CD4-positive, alpha-beta T cell treated with Interleukin-2 at 100 ng/mL for 4 hours (primary cell): ENCODE measurements at regions not wholly inside any gene's neighbourhood (a gene's known extent, or its start where the extent isn't known, plus 50 kb on each side); places are given as distances from the start of the nearest gene placed in this dataset.

Source experiments
- DNase-seq: peaks from one replicate; pipeline ENCODE4 v3.0.0-alpha.2; 2020; ENCODE audit warnings: low spot score

DNA sequence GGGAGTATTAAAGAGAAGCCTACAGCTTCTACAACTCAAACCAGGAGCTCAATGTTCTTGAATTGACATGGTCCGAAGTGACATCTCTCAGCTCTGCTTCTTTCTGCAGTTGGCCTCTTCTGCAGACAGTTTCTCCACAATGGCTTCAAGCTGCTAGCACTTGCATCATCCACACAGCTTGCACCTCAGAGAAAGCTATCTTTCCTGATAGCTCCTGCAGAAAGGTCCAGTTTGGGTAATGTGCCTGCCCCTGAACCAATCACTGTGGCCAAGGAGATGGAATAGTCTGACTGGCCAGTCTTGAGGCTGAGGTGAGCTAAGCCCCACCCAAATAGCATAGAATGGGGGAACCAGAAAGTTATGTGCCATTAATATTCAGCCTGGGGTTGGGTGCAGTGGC lies 95.8 kb upstream of the ABCA1 start:
- DNase-seq: no peak

DNA sequence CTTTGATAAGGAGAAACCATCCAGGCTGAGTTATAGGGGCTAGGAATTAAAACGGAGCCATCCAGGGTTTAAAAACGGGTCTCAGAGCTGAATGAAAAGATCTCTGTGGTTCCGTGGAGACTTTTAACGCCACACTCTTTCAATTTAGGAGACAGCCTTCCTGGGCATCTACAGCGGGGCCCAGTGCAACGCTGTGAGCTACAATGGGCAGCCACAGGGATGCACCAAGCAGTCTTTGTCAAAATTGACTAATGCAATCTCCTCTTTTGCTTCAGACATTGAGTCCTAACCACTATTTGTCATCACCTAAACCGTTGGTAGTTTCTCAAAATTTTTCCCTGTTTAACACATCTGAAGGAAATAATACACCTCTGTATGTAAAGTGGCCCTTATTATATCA lies 96.6 kb upstream of the ABCA1 start:
- no peak for DNase-seq

DNA sequence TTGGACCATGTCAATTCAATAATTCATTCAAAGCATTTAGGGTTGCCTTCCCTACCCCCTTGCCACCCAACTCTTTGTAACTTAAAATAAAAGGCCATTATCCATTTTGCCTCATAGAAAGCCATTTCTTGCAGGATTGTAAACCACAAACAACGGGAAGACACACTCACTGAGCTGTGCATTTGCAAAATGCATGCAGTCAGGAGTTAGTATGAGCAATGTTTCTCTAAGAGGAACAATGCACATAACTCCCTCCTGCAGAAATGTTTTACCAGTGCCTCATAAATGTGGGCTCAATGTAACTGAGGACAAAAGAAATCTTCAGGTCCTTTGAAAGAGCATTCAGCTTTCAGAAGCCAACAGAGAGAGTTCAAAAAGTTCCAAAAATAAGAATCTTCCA lies 98.5 kb upstream of the ABCA1 start:
- DNase-seq: no peak

DNA sequence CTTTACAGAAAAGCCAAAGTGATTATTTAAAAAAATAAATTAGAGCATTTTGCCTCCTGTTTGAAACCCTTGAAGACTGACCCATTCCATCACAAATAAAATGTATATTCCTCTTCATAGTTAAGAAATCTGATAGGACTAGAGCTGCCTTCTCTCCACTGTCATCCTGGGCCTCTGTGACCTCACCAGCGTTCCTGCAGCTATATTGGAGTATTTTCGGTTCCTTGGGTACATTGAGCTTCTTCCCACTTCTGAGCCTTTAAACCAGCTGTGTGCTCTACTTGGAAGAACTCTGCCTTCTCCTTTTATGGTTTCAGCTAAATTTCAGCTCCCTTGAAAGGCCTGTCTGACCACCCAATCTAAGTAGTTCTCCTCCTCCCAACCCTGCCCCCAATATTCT lies 99.1 kb upstream of the ABCA1 start:
- no peak for DNase-seq

DNA sequence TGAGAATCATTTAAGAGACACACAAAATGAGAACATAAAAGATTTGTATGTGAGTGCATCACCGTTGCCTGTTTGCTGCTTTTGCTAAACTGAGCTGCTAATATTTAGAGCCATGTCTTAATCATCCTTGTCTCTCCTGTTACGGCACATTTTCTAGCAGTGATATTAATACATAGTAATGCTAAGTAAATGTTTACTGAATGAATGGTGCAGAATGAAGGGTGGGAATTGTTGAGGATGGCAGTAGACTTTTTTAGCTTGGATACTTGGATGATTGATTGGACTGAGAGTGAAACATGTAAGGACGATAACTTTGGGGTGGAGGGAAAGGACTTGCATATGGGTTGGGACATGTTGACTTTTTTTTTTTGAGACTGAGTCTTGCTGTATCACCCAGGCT lies 102.3 kb upstream of the ABCA1 start:
- no peak for DNase-seq

DNA sequence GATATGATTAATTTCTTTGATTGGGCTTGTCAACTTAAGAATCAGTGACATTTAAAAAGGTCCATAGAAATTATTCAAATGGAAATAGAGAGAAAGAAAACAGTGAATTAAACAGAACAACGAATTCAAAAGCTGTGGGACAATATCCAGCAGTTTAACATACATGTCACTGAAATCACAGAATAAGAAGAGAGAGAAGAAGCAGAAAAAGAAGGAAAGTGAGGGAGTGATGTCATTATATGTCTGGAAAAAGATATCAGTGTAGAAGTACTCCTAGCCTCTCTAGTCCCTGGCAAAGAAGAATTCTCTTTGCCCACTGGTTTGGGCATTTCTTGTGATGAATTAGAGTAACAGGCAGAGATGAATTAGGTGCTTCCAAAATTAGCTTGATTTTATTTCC lies 109.2 kb upstream of the ABCA1 start:
- no peak for DNase-seq

DNA sequence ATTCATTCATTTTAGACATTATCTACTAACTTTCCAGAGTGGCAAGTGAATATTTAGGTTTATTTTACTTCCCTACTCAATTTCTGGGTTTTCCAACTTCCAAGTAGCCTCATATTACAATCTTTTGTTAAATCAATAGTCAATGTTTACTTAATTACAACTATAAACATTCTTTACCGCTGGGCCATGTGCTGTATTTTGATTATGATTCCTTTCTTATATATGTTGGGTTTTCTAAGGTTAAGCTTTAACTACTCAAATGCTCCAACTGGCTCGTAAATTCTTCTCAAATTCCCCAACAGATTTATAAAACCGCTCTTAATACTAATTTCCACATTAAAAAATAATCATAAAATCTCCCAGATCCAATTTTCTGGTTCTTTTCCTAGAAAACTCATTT lies 110.1 kb upstream of the ABCA1 start:
- DNase-seq: no peak

DNA sequence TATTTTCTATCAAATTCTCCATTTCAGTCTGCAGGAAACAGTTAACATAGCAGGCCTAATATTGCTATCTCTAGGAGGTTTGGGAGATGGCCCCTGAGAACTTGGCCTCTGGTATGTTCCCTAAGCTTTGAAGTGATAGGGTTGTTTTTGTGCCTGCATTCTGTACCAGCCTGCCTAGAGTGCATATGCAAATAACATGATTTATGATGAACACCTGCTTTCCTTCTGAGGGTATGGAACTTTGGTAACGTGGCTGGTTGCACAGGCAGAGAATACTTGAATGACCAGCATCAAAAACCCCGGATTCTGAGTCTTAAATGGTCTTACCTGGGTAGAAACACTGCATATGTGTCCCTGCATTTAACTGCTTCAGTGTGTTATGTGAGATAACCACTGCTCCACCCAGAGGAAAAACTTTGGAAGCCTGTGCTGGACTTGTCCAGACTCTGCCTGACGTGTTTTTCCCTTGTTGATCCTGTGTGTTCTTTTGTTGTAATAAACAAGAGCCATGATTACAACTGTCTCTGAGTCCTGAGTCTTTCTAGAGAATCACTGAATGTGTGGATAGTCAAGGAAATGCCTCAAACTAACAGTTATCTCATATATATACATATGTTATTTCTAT lies 111.3 kb upstream of the ABCA1 start:
- no peak for DNase-seq

DNA sequence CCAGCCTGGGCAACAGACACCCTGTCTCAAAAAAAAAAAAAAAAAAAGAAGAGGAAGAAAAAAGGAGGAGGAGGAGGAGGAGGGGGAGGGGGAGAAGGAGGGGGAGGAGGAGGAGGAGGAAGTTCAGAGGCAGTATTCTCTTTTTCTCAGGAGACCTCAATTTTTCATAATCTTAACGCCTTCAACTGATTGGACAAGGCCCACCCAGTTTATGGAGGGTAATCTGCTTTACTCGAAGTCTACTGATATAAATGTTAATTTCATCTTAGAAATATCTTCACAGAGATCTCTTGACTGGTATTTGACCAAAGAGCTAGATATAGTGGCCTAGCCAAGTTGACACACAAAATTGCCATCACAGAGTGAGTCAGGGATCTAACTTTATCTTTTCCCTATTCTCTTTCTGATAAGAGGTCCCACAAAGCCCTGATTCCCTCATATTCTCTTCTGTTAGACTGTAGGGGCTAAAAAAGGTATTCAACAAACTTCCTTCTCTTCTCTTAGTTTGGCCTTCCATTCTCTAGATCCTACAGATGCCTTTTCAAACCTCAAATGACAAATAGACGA lies 115.5 kb upstream of the ABCA1 start:
- DNase-seq: no peak

DNA sequence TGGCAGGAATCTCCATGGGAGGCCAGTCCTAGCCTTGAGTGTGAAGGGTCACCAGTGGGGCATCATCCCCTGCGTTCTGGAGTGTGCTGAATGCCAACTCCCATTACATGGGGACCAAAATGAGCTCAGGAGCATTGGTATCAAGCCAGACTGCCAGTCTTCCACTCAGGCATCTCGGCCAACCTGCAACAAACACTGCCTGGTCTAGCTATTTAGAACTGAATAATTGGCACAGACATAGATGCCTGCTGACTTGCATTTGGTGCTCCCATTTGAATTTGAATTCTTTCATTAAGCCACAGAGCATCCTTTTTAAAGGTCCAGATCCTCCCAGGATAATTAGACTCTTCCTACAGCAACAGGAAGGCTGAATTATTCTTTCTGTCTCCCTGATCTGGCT lies 116.6 kb upstream of the ABCA1 start:
- no peak for DNase-seq

DNA sequence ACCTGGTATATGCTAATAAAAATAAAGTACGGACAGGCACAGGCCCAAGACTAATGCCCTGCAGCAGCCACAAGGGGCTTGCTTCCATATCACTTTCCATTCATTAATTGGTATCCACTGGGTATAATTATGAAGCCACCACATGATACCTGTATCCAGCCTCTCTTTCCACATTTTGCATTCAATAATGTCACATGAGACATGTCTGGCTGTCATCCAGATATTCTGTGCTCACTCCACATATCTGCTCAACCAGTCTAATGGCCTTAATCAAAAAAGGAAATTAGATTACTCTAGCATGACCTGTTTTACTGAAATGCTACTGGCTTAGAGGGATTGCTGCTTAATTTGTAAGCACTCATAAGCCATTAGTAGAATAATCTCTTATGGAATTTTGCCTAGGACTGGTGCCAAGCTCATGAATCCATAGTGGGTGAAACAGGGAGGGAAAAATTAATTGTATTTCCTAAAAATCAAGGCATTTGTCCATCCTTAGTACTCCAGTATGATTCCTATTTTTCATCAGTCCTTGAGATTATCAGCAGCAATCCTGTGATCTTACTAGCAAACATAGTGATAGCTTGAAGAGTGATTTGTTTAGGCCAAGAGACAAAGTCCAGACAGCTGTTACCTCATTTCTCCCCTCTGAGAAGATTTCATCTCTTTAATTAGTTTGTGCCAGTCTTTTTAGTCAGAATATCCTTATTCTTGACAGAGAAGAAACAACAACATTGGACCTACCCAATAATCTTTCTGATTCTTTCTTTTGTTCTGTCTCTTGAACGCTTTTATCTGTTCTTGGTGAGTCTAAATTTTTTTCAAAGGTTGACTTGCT lies 119.2 kb upstream of the ABCA1 start:
- no peak for DNase-seq

DNA sequence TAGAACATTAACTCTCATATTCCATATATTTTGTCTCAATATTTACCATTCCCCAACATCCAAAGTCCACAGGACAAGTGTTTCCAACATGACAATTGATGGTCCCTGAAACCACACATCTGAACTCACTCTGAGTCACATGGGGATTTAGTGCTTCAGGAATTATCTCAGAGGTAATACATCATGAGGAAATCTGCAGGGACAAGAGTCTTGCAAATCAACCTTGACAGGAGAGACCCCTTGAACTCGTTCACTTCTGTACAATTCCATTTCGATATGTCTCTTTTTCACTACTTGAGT lies 119.7 kb upstream of the ABCA1 start:
- DNase-seq: no peak

DNA sequence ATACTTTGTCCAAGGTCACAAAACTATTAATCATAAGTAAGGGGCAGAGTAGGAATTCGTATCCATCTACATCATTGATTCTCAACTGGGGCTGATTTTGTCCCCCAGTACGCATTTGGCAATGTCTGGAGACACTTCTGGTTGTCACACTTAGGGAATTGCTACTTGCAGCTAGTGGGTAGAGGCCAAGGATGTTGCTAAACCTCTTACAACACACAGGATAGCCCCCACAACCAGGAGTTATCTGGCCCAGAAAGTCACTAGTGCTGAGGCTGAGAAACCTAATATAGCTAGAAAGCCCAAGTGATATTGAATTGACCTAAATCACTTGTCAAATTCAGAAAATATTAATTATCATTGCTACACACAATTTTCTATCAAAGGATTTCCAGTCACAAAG lies 120.4 kb upstream of the ABCA1 start:
- DNase-seq: no peak

DNA sequence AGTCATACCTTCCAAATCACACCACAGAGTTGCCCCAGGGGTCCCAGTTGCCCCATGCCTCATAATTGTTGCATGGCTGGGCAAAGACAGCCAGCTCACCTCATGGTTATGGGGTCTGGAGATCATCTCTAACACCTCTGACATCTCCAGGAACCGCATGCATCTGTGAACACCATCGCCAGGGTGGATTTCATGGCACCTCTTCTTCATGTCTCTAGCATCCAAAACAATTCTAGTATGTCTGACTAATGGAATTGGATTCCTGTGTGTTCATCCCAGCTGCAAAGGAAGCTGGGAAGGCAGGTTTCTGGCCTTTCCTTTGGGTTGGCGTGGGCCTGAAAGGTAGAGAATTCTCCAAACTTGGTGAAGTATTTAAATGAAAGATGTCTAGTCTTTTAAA lies 122.3 kb upstream of the ABCA1 start:
- no peak for DNase-seq

DNA sequence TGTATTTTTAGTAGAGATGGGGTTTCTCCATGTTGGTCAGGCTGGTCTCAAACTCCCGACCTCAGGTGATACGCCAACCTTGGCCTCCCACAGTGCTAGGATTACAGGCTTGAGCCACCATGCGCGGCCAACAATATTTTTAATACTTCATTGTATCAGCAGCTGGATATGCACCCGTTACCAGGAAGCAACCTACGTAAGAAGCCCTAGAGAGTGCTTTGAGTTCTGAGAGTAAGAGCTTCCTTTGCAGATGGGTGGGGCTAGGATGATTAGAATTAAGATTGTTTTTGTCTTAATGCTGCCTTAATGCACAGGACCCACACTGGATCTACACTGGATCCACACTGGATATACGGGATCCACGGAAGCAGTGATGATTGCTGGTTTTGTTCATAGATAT lies 123.9 kb upstream of the ABCA1 start:
- peak; percentile 7 for DNase-seq

DNA sequence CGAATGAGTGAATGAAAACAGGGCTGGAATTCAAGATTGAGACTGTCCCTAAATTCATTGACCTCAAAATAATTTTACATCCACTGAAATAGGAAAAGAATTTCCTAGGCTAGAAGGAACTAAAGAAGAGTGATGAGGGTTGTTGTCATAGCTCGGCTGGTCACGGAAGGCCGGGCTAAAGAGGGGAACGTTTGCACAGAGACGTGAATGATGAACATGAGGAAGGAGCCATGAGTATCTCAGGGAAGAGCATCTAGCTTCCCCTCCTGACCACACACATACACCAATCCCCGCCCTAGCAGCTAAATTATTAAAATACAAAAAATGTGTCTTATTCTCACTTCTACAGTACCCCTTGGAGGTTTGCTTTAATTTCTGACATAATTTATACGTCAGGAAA lies 124.4 kb upstream of the ABCA1 start:
- no peak for DNase-seq

DNA sequence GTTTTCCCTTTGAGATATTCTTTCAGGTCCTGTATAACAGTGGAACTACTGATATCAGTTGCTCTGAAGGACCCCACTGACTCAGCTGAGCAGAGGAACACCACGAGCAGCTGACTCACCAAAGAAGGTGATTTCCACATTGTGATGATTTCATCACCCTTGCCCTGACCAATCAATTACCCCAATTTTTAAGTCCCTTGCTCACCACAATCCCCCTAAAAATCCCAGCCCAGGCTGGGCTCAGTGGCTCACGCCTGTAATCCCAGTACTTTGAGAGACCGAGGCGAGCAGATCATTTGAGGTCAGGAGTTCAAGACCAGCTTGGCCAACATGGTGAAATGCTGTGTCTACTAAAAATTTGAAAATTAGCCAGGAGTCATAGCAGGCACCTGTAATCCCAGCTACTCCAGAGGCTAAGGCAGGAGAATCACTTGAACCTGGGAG lies 125.3 kb upstream of the ABCA1 start:
- DNase-seq: peak; percentile 41

DNA sequence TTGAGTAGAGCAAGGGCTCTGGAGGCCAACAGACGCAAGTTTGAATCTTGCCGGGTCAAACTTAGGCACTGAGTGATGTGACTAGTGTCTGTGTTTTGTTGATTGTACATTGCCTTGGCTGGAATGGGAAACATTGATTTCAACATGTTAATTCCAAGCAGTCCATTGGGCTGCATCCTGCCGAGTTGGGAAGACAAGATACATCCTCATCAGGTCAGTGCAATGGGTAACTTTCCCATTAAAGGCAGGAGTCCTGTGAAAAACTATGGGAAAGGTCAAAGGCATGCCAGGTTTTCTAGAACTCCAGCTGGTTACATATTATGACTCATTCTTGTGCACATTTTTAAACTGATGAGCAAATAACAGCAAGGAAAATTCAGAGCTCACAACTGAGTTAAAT lies 126.5 kb upstream of the ABCA1 start:
- no peak for DNase-seq

DNA sequence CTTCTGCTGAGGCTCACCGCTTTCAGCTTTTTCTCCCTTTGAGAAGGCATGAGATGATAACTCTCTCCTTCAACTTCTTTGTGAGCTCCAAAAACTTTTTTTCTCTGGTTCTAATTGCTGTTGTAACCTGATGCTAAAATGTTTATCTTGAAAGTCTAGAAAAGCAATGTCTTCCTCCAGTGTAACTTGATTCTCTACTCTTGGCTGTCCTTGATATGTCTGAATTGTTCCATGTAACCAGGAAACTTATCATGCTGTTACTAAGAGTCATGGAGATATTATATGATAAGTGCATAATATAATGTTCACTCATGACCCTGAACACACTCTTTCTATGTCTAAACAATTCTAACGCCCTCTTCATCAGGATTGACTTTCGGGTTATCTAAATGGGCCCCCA lies 128.0 kb upstream of the ABCA1 start:
- no peak for DNase-seq

DNA sequence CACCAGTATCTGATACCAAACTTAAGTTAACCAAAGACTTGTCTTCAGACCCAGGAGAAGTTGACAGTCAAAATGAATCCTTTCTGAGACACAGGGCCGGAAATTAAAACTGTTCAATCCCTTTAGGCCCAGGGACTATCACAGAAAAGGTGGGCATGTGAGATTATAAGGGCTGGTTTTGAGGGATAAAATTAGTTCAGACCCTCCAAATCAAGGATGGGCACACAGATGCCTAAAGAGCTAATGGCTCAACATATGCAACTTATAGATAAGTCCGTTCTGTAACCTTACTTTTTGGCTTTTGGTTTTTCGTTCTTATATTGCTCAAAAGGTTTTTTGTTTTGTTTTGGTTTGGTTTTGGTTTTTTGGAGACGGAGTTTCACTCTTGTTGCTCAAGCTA lies 129.6 kb upstream of the ABCA1 start:
- no peak for DNase-seq

DNA sequence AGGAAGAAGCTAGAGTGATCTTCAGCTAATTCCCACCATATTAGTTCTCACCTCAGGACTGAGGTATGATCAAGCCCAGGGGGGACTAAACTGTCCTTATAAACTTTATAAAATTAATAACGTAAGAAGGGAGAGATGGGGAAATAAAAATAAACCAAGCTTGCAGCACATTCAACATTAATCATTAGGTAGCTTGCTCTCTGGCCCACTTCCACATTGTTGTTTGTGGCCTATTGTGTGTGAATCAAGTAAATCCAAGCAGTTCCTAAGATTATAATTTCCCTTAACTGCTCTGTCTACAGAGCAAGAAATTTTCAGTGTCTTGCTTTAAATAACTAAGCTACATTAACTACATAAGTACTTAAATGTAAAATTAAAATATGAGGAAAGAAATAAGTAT lies 131.3 kb upstream of the ABCA1 start:
- DNase-seq: no peak

DNA sequence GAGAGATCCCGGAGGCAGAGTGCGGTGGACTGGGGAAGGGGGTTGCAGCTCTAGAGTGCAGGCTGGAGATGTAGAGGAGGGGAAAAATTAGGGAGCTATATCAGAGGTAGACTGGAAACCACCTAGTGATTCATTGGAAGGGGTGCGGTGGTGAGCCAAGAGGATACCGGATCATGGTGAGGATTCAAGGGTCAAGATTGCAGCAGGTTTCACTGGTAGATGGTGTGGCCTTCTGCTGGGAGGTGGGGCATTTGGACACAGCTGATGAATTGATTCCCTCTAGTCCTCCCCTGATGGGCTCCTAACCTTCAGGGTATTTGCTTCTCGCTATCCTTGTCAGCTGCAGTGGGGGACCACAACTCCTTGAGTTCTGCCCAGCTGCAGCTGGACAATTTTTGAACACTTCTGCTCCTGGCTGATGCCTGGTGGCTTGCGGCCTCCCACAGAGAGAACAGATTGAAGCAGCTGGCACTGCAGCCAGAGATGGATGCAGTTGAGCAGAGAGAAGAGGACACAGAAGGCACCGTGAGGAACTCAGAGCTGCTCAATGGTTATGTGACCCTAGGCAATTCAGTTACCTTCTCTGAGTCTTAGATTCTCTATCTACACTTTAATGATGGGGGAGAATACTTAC lies 134.4 kb upstream of the ABCA1 start:
- DNase-seq: no peak
